HG02885 (cell line): ENCODE measurements at regions not wholly inside any gene's neighbourhood (a gene's known extent, or its start where the extent isn't known, plus 50 kb on each side); places are given as distances from the start of the nearest gene placed in this dataset.
A peak's percentile ranks its signal among the peaks of the same experiment; 100 is the strongest.
"Not testable (repeated sequence)": the region's sequence is repeated elsewhere in the genome, so short reads cannot be mapped to it uniquely, and the experiment has no call there.

Source experiments
- ATAC-seq: cut with Tn5 transposase; IDR thresholded peaks from one replicate; pipeline ENCODE4 v1.9.1; 2021; ENCODE audit warnings: mild to moderate bottlenecking; ENCODE audit not compliant: unreplicated experiment, poor library complexity

DNA sequence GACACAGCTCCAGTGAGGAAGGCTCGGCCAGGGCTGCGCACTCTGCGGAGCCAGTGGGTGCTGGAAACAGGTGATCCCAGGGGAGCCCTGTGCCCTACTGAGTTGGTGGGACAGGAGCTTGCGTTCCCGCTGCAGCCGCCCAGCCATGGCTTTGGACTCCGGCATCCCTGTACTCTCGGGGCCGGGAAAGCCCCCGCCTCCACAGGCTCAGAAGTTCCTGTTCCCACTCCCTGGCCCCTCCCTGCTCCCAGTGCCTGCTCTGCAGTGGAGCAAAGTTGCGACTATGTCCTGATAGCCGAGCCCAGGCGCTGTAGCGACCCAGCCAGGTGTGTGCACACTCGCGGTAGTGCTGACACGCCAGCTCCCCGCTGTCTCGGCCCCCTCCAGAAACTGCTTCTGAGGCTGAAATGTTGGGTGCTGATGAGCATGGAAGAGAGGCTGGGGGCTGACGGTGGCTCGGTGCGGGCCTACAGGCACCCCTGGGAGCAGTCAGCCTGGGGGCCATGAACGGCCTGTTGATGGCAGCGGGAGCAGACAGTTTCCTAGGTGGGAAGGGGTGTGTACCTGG is 344.6 kb upstream of the MGAT4C start:
- ATAC-seq = no peak

DNA sequence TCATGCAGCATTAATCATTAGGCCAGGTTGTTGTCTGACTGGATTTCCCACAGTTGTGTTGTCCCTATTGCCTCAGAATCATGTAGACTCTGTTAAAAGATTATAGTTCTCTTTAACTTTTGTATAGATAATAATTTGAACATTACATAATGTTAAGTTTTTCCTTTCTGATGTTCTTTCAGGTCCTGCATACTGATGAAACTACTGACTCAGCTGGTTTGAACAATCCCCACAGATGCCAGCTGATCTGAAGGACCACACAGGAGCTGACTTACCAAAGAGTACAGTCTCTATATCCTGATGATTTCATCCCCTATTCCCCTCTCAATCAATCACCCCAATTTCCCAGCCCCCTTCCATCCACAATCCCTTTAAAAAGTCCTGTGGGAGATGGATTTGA is 341.2 kb upstream of the MGAT4C start:
- no peak for ATAC-seq

DNA sequence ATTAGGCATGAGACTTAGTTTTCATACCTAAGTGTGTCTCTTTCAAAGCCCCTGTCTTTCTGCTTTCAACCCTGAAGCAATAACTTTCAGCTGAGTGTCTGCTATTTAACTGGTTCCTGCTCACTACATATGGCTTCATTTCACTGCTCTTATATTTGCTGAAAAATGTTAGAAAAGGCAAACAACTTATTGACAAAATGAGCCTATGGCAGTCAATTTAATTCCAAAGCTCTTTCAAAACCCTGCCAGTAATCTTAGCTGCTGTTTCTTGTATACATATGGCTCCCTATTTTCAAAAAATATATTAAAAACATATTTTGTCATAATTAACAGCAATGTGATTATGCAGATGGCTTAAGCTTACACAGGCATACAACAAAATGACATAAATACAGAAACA is 334.1 kb upstream of the MGAT4C start:
- no peak for ATAC-seq

DNA sequence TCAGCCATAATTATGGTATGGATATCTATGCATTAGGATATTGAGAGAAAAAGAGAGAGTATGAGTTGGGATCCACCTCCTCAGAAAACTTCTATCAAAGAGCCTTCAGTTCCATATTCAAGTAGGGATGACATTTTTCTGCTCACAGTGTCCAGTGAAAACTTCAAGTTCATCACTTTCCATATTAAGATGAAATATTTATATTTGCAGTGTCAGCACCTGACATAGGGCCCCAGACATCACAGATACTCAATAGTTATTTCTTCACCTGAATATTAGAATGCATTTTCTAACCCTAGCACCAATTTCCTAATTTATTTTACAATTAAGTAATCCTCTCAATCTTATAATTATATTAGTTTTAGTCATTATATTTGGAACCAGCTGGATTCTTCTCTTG is 318.0 kb upstream of the MGAT4C start:
- no peak for ATAC-seq

DNA sequence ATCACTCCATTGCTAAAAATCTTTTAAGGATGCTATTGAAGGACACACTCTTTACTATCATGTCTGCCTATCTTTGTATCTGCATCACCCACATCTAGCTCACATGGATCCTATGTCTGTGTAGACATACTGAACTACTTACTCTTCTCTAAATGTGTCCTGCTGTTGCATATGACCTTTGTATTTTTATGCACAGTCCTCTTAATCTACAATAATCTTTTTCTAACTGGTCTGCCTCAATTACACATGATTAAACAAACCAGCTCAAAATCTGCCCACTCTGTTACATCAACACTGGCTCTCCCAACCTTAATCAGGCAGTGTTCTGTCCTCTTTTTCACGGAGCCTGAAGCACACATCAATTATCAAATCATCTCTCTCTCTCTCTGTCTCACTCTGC is 316.3 kb upstream of the MGAT4C start:
- ATAC-seq = no peak

DNA sequence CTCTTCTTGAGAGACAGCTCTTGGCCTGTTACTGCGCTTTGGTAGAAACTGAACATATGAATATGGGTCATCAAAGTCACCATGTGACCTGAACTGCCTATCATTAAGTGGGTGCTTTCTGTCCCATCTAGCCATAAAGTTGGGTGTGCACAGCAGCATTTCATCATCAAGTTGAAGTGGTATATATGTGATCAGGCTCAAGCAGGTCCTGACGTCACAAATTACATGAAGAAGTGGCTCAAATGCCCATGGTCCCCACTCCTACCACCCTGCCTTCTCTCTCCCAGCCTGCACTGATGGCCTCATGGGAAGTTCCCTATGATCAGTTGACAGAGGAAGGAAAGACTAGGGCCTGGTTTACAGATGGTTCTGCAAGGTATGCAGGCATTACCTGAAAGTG is 308.8 kb upstream of the MGAT4C start:
- no peak for ATAC-seq

DNA sequence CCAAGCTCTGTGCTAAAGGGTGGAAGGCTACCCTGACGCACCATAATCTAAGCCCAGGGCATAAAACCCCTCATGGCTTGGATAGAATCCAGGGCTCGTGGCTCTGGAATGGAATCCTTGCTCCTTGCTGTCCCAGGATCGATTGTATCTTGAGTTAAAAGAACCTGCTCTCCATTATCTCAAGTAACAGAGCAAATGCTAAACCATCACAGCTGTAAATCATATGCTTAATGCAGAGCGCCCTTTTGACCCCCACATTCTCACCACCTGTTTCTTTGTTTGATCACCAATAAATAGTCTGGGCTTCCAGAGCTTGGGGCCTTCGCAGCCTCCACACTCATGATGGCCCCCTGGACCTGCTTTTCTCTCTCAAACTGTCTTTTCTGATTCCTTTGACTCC is 299.3 kb upstream of the MGAT4C start:
- not testable (repeated sequence) for ATAC-seq

DNA sequence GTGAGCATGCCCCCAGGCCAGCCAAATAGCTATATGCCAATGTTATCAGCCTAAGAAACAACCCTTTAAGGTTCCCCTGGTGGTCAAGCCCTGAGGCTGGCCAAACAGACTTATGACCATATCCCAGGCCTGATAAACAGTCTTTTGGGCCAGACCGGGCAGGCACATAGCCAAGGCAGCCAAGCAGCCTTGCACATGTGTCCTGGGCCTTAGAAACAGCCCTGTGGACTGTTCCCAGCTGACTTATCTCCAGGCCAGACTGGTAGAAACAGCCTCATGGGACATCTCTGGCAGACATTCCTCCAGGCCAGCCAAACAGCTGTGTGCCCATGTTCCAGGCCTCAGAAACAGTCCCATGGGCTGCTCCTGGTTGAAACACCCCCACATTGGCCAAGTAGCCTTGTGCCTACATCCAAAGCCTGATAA is 295.0 kb upstream of the MGAT4C start:
- no peak for ATAC-seq

DNA sequence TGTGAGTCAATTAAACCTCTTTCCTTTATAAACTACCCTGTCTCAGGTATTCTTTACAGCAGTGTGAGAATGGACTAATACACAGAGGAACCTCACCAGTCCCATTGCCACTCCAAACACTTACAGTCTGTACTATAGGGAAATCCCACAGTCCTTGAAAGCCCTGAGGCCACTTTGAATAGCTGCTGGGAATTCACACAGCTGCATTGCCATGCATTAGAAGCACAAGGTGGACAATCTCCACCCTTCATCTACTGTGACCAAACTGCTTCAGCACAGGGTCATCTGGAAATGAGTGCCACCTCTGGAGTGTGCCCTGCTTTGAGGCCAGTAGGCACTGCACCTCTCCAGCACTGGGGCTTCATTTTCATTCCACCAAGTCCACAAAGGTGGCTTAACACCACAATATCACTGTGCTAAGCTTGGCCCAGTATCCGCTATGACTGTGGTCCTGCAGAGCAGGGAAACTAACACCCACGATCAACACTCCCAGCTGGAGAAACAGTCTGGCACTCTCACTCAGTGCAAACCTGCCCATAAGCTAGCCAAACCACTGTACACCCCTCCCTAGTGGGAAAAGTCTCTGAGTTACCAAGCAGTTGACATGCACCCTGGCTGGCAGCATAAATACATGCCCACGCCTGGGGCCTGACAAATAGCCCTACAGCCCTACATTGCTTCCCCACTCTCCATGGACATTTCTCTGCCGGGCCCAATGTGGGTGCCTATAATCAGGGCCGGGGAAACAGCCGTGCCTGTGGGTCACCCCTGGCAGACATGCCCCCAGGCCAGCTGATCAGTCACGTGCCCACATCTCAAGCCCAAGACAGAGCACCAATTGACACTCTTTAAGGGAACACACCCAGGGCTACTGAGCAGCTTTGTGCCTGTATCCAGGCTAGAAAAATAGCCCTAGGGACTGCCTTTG is 294.3 kb upstream of the MGAT4C start:
- ATAC-seq = no peak

DNA sequence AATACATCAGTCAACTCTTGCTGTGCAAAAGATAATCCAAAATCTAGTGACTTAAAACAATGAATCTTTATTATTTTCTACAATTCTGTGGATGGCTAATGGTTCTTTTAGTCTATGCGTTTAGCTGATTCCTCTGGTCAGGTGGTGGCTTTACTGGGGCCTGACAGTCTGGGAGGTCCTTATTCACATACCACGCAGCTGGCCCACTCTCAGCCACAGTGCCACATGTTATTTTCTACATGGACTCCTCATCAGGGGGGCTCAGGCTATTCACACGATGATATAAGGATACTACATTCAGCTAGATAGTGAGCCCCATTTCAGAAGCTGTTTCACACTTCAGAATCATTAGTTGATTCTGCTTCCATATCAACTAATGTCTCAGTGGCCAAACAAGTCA is 287.5 kb upstream of the MGAT4C start:
- ATAC-seq = no peak

DNA sequence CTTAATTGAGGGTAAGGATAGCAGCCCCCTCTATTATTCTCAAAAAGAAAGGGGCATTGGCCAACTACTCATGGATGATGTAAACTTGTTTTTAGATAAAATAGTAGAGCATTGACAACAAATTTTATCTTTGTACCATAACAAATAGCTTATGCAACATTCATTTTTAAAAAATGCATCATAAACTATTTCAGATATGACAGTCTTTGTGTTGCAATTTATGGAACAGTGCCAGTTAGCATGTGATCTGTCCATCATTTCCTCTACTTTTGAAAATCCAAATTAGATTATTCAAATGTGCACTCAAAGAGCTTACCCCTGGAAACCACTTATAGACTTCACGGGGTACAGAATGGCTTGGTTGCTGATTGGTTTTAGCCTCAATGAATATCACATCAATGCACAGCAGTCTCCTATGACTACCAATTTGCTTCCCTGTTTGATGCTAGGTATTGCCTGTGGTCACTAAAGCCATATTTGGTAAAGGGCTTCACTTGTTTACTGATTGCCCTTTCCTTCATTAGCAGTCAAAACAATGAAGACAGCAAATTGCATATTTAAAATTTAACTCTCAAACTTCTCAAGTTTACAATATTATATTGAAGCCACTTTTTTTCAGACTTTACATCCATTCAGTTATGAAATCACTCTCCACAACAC is 274.9 kb upstream of the MGAT4C start:
- ATAC-seq = no peak

DNA sequence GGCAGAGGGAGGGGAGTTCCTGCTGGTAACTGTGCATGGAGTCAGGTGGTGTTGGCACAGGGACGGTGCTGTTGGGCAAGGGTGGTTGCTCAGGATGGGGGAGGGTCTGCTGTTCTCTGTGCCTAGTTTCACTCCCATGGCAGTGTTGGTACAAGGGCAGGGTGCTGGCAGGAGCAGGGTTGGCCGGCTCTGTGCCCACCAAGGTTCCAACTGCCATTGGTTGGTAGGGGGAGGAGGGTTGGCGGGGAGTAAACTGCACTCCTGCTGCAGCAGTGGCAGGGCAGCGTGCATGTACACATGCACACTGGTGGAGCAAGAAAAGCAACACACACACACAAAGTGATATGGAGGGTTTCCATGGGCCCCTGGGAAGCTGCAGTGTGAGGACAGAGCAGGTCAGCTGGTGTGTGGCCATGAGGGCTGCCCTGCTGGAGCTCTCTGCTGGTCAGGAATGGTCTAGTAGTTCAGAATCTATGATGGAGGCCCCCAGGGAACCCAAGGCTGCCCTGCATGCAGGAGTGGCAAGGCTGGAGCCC is 269.9 kb upstream of the MGAT4C start:
- ATAC-seq = no peak

DNA sequence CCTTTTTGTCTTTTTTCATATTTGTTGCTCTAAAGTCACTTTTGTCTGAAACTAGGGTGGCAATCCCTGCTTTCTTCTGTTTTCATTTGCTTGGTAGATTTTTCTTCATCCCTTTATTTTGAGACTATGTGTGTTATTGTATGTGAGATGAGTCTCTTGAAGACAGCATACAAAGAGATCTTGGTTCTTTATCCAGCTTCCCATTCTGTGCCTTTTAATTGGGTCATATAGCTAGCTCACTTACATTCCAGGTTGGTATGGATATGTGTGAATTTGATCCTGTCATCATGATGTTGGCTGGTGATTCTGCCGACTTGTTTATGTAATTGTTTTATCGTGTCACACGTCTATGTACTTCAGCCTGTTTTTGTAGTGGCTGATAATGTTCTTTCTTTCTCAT is 267.7 kb upstream of the MGAT4C start:
- ATAC-seq = no peak

DNA sequence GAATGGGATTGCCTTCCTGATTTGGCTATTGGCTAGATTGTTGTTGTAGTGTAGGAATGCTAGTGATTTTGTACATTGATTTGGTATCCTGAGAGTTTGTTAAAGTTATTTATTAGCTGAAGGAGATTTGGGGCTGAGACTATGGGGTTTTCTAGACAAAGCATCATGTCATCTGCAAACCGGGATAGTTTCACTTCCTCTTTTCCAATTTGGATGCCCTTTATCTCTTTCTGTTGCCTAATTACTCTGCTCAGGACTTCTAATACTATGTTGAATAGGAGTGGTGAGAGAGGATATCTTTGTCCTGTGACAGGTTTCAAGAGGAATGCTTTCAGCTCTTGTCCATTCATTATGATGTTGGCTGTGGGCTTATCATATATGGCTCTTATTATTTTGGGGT is 265.7 kb upstream of the MGAT4C start:
- no peak for ATAC-seq

DNA sequence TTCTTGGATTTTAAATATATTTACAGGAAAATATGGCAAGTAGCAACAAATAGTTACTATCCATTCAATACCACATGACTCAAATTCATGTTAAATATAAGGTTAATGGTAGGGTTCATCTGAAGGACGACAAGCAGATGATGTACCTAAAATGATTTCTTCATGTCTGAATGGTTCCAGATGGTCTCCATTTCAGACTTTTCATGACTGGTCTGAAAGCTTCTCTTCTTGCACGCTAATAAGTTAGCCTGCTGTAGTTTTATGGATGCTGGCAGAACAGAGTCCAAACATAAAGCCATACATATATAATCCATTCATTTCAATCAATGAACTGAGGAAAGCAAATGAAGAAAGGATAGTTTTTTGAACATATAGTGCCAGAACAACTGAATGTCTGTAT is 257.0 kb upstream of the MGAT4C start:
- ATAC-seq = peak; percentile 23

DNA sequence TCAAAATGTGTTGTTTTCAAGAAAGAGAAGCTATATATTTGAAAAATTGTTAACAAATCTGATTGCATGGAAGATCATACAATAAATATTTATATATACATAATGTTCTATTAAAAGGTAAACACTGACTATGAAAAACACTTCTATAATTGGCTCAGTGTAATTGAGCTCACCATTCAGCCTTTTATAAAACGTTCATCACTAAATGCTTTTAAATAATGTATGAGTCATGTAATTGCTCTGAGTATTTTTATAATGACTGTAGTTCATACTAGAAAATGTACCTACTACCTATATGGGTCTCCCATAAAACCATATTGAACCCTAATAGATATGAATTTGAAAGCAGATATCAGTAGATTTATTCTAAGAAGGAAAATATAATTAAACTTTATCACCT is 240.4 kb upstream of the MGAT4C start:
- no peak for ATAC-seq

DNA sequence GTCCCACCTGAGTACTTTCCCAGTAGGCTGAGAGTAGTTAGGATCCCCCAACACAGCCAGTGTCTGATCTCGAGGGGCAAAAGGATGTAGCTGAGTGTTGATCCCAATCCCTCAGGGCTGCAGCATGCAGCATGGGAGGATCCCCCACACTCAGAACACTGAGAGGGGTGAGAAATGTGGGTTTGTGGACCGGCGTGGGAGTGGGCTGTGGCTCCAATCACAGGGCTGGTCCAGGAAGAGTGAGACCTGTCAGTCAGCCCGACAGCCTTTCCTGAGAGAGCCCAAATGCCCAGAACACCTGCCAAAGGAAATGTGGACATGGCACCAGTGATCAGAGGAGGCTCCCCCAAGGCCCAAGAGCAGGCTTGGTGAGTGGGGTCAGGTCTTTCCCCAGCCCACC is 228.3 kb upstream of the MGAT4C start:
- ATAC-seq = no peak

DNA sequence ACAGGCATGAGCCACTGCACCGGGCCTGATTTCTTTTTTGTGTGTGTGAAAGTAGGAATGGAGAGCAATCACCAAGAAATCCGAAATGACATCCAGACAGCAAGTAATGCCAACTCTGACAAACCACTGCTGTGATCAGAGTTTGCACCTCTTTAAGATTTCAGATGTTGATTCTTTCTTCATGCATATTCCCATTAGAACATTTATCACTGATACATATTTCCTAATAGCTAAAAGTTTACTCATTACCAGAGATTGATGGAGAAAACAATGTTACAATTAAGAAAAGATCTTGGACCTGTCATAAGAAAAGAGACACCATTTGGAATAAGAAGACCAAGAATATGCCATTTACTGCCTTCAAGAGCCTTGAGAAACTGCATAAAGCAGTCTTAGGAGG is 217.0 kb upstream of the MGAT4C start:
- no peak for ATAC-seq

DNA sequence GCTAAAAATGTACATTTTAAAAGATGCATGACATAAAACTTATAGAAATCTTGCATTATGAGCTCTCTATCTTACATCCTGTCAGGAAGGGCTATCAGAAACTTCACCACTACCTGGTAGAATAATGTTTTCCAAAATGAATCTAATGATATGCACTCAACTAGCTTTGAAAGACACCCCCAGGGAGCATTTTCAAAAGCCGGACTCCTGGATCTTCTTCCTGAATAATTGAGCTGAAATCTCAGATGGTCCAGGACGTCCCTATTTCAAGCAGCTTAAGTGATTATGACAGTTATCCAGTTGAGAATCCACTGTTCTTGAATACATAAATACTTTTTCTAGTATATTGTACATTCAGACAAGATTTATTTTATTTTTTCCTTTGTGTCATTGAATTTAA is 200.6 kb upstream of the MGAT4C start:
- ATAC-seq = no peak

DNA sequence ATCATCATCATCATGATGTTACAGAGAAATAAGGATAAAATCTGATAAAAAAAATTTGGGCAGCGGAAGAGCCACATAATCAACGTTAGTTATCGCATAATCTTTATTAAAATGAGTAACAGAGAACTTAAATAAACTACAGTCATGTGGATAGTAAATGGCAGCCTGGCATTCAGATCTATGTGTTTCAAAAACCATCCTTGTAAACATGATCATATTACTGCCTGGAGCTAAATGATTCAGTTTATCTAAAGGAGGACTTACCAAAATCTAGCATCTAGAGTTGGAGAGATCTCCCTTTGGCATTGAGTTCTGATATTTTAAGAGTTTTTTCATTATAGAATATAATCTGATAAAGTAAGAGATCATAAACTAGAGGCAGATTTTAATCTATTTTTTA is 200.1 kb upstream of the MGAT4C start:
- no peak for ATAC-seq

DNA sequence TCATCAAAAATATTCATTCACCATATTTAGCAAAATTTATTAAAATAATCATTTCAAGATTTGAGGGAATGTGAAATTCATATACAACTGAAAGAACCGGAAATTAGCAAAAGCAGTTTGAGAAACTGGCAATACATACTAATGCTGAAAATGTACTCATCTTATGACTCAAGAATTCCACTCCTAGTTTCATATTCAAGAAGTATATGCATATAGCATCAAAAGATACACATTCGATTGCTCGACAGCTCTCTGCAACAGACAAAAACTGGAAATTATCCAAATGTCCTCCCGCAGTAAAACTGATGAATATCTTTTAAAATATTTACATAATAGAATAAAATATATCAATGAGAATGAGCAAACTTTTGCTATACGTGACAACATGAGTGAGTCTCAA is 189.2 kb upstream of the MGAT4C start:
- ATAC-seq = no peak
